Right lobe of liver (tissue), 6 donors: ENCODE measurements at regions not wholly inside any gene's neighbourhood (a gene's known extent, or its start where the extent isn't known, plus 50 kb on each side); places are given as distances from the start of the nearest gene placed in this dataset.

Experiments used
- ATAC-seq, 4 donors: fragments of 200-7000 bp; cut with Tn5 transposase; one replicate each; pipeline ENCODE4 v1.9.1; 2020; ENCODE audit warnings: mild to moderate bottlenecking in 4 of 4, moderate library complexity in 4 of 4
- DNase-seq, 3 donors: peaks; one replicate each; pipeline ENCODE4 v3.0.0-alpha.2; 2020
- H3K27ac ChIP-seq, 3 donors: fragments of 200-600 bp; one replicate each; pipeline ENCODE4 v1.8.0; 2022
- H3K27me3 ChIP-seq, 2 donors: fragments of 200-600 bp; one replicate each; pipeline ENCODE4 v1.8.0; 2022
- H3K36me3 ChIP-seq, 4 donors: fragments of 200-600 bp; sonication (generic) in 1 of 4; one replicate each; pipeline versions ENCODE4 v1.5.1 to v1.8.0; 2017 to 2022; ENCODE audit warnings: control low read depth in 1 of 4
- H3K4me1 ChIP-seq, 4 donors: fragments of 200-600 bp; sonication (generic) in 1 of 4; one replicate each; pipeline versions ENCODE4 v1.5.1 to v1.8.0; 2017 to 2022; ENCODE audit warnings: control low read depth in 1 of 4
- H3K4me3 ChIP-seq, 3 donors: fragments of 200-600 bp; one replicate each; pipeline ENCODE4 v1.8.0; 2022
- H3K9me3 ChIP-seq, 4 donors: fragments of 200-600 bp; sonication (generic) in 1 of 4; one replicate each; pipeline versions ENCODE4 v1.5.1 to v1.8.0; 2017 to 2022; ENCODE audit warnings: control low read depth in 1 of 4
- CTCF ChIP-seq, 4 donors: fragments of 200-600 bp in 3 of 4; fragments of 450-650 bp in 1 of 4; IDR thresholded peaks; one replicate each; pipeline versions ENCODE4 v1.5.1 to v1.8.0; 2016 to 2022; ENCODE audit warnings: antibody characterized with exemption in 4 of 4, mild to moderate bottlenecking in 2 of 4
- POLR2A ChIP-seq: fragments of 450-650 bp; IDR thresholded peaks from one replicate; pipeline ENCODE4 v1.6.1; 2017; ENCODE audit warnings: antibody characterized with exemption, mild to moderate bottlenecking
- WGBS: methylation state at CpG from one replicate; pipeline ENCODE4 v1.1.6; 2018; ENCODE audit warnings: low coverage, low lambda C conversion rate; ENCODE audit not compliant: insufficient coverage; ENCODE audit errors: missing lambda C conversion rate; 5-methylcytosine and 5-hydroxymethylcytosine counted together
- intact Hi-C, 2 donors: fragments of 100-400 bp; cut with DNase I; formaldehyde crosslinking; loops; one replicate each; pipeline versions ENCODE4 v1.11.2 to v1.14.1; 2022
- donor health status: DM: no; HTN: yes; CAD: no.
- donor health status: DM: no; HTN: no; CAD: no.
- donor health status: DM: no; HTN: no; CAD: no.
- donor health status: DM: no; HTN: yes; CAD: no.
- donor health status: DM: no; HTN: yes; CAD: no.

GRCh38 chr3:41050144-41050543 lies 149.2 kb upstream of the CTNNB1 start:
- Histone ChIP-seq H3K27me3 (no peaks in the 10 kb centered on the region), H3K9me3 (no peaks in the 10 kb centered on the region), H3K27ac (no peak overlapping the region), H3K4me1 (no peaks in the 10 kb centered on the region), H3K36me3 (no peaks in the 10 kb centered on the region), H3K4me3 (no peak overlapping the region)
- no peak for TF ChIP-seq POLR2A
- TF ChIP-seq CTCF (IDR thresholded peaks at IDR 0.05), result no peak
- 80% methylated on average over 1 of the region's 4 CpGs for WGBS
- intact Hi-C loops, result no loop called here
- ATAC-seq, result no peak
- no peak for DNase-seq

GRCh38 chr3:41053220-41053619 lies 146.1 kb upstream of the CTNNB1 start:
- H3K36me3 ChIP-seq, result no peaks in the 10 kb centered on the region
- intact Hi-C loops, result no loop called here
- ATAC-seq (no peak), DNase-seq (no peak)
- TF ChIP-seq CTCF (IDR thresholded peaks at IDR 0.05) (no peak), POLR2A (no peak)
- H3K27me3 ChIP-seq, result no peaks in the 10 kb centered on the region
- no peaks in the 10 kb centered on the region for H3K4me1 ChIP-seq
- 66% methylated on average over 2 of the region's 2 CpGs for WGBS
- no peaks in the 10 kb centered on the region for H3K9me3 ChIP-seq
- no peak overlapping the region for H3K27ac ChIP-seq
- no peak overlapping the region for H3K4me3 ChIP-seq

- ATAC-seq, result no peak
- Histone ChIP-seq H3K27me3 (no peaks in the 10 kb centered on the region), H3K9me3 (no peaks in the 10 kb centered on the region), H3K4me3 (no peak overlapping the region), H3K27ac (no peak overlapping the region), H3K36me3 (no peaks in the 10 kb centered on the region), H3K4me1 (no peaks in the 10 kb centered on the region)
- intact Hi-C loops, result no loop called here
- no peak for DNase-seq
- 65% methylated on average over 2 of the region's 2 CpGs for WGBS
- TF ChIP-seq CTCF (IDR thresholded peaks at IDR 0.05) (no peak), POLR2A (no peak)
These were observed 139.2 kb upstream of the CTNNB1 start for GRCh38 chr3:41060106-41060505.

- intact Hi-C loops, result no loop called here
These were observed 135.2 kb upstream of the CTNNB1 start for GRCh38 chr3:41064070-41064469.

More at GRCh38 chr3:41064070-41064469, 135.2 kb upstream of the CTNNB1 start:
- Histone ChIP-seq H3K36me3 (no peaks in the 10 kb centered on the region), H3K27ac (no peak overlapping the region), H3K27me3 (no peaks in the 10 kb centered on the region), H3K4me1 (no peaks in the 10 kb centered on the region), H3K4me3 (no peak overlapping the region), H3K9me3 (no peaks in the 10 kb centered on the region)
- WGBS, result 67% methylated on average over 1 of the region's 1 CpG
- ATAC-seq (no peak), DNase-seq (no peak)
- TF ChIP-seq POLR2A (no peak), CTCF (IDR thresholded peaks at IDR 0.05) (no peak)
